ENCODE measurements at regions not wholly inside any gene's neighbourhood (a gene's known extent, or its start where the extent isn't known, plus 50 kb on each side); places are given as distances from the start of the nearest gene placed in this dataset.
"Not testable (repeated sequence)": the region's sequence is repeated elsewhere in the genome, so short reads cannot be mapped to it uniquely, and the experiment has no call there.

DNA sequence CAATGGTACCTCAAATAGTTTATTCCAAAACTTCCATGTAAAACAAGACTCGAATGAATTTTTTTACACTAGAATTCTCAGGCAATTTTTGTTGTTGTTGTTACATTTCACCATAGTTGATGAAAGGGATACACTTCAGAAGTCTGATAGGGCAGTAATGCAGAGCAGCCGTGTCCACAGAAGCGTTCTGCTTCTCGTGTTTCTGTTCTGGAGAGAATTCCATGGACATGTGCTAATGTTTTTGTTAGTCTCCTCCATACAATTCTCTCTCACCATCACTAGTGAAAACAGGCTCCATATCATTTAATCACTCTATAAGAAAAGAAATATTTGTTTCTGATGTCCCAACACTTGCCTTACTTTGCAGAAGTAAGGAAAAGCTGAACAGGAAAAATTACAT, 606.1 kb downstream of the SLC16A7 start:
- DNase-seq: no peak

DNA sequence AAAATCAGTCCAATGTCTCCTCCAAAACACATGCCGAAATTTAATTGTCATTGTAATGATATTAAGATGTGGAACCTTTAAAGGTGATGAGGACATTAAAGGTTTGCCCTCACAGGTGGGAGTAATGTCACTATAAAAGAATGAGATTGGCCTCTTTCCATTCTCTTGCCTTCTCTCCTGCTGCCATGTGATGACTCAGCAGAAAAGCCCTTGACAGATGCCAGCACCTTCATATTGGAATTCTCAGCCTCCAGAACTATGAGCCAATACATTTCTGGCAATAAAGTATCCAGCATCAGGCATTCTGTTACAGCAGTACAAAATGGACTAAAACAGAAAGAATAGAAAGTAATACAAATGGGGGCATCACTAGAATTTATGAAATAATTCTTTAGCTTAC, 609.7 kb downstream of the SLC16A7 start:
- no peak for DNase-seq

GRCh38 chr12:60209521-60209920, 613.7 kb downstream of the SLC16A7 start:
- DNase-seq: no peak

- no peak for DNase-seq
Observed at GRCh38 chr12:60209933-60210332, 614.1 kb downstream of the SLC16A7 start.

DNA sequence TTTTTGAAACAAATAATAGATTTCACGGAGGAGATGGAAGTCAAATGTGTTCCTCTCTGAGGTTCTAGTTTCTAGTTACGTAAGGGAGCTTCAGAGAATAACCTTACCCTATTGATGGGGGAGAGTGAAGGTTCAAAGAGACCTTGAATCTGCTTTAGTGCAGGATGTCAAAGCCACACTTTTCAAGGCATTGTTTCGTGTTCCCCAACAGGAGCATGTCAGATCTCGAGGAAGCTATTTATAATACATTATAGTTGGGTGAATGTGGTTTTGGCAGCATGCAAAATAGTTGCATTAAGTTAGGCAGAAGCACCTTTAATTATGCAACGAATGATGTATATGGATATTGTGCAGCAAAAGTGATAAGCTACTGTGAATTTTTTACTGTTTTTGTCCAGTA, 614.9 kb downstream of the SLC16A7 start:
- DNase-seq: no peak

DNA sequence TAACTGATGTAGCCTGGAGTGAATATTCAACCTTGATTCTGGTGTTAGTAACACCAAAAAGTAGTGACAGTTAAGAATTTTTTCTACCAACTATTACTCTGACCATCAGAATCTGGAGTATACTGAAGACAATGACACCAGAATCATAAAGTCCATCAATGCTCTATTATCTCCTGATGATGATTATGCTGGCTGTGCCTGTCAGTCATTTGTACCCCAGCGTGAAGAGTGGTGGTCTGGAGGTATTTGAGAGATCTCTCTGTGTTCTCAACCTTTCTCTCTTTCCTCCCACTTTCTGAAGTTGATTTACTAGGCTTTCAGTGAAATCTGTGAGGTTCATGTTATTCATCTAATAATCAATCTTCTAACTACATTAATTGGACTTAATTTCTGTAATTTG, 615.4 kb downstream of the SLC16A7 start:
- no peak for DNase-seq

GRCh38 chr12:60212159-60213000, 616.6 kb downstream of the SLC16A7 start:
- no peak for DNase-seq

DNA sequence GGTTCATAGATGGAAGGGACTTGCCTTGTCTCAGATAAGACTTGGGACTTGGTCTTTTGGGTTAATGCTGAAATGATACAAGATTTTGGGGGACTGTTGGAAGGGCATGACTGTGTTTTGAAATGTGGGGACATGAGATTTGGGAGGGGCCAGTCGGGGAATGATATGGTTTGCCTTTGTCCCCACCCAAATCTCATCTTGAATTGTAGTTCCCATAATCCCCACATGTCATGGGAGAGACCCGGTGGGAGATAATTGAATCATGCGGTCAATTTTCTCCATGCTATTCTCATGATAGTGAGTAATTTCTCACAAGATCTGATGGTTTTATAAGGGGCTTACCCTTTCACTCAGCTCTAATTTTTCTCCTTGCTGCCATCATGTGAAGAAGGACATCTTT, 617.4 kb downstream of the SLC16A7 start:
- not testable (repeated sequence) for DNase-seq

DNA sequence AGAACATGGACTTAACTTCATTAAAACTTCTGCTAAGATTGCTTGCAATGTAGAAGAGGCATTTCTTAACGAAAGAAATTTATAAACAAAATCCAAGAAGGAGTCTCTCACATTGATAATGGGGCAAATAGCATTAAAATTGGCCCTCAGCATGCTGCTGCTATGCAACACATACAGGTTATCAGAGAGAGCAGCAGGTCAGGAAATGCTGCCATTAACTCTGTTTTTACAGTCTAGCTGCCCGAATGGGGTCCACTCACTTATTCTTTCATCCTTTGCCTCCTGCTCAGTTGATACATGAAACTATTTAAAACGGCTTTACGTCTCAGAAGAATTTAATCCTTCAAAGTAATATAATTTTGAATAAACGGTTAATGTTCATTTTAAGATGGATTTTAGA, 620.4 kb downstream of the SLC16A7 start:
- DNase-seq: no peak

GRCh38 chr12:60223242-60223641, 627.4 kb downstream of the SLC16A7 start:
- no peak for DNase-seq

DNA sequence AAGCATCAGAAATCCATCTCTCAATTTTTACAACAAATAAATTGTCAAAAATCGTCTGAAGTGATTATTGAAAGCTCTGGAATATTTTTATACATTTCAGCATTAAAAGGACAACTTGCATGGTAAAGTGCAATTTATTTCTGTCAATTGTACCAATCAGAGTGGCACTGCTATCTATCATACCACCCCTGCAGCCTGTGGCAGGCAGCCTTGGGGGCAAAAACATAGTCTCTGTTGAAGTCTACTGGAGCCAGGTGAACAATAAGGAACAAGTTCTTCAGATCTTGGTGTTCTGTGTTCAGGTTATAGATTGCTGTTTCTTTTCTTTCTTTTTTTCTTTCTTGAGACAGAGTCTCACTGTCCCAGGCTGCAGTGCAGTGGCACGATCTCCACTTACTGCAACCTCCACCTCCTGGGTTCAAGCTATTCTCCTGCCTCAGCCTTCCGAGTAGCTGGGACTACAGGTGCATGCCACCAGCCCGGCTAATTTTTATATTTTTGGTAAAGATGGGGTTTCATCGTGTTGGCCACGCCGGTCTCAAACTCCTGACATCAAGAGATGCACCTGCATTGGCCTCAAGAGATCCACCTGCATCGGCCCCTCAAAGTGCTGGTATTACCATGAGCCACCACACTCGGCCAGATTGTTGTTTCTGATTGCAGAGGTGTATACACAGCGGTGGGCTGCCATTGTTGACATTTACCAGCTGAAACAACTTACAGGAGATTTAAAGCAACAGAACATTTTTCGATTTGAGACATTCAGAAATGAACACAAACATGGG, 629.6 kb downstream of the SLC16A7 start:
- DNase-seq: no peak

DNA sequence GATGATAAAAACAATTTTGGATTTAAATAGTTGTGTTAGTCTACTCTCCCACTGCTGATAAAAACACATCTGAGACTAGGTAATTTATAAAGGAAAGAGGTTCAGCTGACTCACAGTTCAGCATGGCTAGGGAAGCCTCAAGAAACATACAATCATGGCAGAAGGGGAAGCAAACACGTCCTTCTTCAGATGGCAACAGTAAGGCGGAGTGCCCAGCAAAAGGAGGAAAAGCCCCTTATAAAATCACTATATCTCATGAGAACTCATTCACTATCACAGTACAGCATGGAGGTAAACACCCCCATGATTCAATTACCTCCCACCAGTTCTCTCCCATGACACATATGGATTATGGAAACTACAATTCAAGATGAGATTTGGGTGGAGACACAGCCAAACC, 632.1 kb downstream of the SLC16A7 start:
- DNase-seq: no peak

GRCh38 chr12:60230056-60230455, 634.2 kb downstream of the SLC16A7 start:
- DNase-seq: no peak

- no peak for DNase-seq
Observed at GRCh38 chr12:60231303-60231702, 635.5 kb downstream of the SLC16A7 start.

DNA sequence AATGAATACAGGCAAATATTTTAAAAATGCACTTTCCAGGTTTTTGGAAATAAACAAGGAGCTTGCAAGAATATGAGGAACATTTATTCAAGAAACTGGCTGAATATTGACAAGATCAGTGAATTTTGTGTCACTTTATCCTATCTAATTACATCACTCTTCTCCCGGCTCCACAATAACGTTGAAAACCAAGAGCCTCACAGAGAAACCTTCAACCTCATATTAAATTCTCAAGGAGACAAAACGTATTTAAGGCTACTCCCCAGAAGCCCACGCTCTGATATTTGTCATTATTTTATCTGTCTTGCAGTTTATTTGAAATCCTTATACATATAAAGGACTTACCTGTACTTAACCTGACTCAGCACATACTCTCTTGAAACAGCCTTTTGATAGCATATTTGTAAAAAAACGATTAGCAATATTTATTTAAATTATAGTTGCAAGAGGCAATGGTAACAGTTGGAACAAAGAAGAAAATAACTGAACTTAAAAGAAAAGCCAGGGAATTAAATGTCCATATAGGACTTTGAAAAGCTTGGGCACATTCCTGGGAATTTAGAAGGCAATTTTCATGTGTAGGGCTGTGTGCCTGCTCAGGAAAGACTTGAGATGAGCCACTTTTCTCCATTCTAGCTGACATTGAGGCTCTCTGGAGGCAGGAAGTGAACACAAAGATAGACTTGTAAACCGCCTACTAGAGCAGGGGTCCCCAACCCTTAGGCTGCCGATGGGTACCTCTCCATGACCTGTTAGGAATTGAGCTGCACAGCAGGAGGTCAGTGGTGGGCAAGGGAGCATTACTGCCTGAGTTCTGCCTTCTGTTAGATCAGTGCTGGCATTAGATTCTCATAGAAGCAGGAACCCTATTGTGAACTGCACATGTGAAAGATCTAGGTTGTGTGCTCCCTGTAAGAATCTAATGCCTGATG, 636.4 kb downstream of the SLC16A7 start:
- no peak for DNase-seq

DNA sequence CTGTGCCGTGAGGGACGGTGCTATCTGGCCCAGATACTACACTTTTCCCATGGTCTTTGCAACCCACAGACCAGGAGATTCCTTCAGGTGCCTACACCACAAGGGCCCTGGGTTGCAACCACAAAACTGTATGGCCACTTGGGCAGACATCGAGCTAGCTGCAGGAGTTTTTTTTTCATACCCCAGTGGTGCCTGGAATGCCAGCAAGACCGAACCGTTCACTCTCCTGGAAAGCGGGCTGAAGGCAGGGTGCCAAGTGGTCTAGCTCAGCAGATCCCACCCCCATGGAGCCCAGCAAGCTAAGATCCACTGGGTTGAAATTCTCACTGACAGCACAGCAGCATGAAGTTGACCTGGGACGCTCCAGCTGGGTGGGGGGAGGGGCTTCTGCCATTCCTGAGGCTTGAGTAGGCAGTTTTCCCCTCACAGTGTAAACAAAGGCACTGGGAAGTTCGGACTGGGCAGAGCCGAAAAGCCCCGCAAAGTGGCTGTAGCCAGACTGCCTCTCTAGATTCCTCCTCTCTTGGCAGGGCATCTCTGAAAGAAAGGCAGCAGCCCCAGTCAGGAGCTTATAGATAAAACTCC, 638.9 kb downstream of the SLC16A7 start:
- not testable (repeated sequence) for DNase-seq

DNA sequence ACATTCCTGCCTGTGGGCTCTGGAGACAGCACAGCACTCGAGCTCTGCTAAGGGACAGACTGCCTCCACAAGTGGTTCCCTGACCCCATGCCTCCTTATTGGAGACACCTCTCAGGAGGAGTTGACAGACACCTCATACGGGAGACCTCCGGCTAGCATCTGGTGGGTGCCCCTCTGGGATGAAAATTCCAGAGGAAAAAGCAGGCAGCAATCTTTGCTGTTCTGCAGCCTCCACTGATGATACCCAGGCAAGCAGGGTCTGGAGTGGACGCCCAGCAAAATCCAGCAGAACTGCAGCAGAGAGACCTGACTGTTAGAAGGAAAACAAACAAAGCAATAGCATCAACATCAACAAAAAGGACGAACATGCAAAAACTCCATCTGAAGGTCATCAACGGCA, 639.4 kb downstream of the SLC16A7 start:
- no peak for DNase-seq

DNA sequence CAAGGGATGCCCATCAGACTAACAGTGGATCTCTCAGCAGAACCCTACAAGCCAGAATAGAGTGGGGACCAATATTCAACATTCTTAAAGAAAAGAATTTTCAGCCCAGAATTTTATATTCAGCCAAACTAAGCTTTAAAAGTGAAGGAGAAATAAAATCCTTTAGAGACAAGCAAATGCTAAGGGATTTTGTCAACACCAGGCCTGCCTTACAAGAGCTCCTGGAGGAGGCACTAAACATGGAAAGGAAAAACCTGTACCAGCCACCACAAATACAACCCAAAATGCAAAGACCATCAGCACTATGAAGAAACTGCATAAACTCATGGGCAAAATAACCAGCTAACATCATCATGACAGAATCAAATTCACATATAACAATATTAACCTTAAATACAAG, 640.6 kb downstream of the SLC16A7 start:
- DNase-seq: not testable (repeated sequence)

- no peak for DNase-seq
Observed at GRCh38 chr12:60240891-60241290, 645.1 kb downstream of the SLC16A7 start.

DNA sequence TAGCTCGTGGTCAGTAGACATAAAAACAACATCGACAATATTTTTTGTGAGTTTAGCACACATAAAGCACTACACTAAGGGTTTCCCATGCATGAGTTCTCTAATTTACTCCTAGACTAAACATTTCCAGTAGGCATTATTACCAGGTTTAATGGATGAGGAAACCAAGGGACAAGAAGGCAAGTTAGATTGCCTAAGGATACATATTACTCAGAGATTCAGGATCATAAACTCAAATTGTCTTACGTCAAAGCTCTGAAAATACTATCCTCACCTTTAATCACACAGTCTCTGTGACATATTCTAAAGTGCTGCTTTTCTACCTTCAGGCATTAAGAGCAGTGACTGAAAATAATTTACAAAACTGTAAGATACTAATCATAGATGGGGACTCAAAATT, 655.3 kb downstream of the SLC16A7 start:
- no peak for DNase-seq

GRCh38 chr12:60252359-60253096, 656.7 kb downstream of the SLC16A7 start:
- DNase-seq: no peak

DNA sequence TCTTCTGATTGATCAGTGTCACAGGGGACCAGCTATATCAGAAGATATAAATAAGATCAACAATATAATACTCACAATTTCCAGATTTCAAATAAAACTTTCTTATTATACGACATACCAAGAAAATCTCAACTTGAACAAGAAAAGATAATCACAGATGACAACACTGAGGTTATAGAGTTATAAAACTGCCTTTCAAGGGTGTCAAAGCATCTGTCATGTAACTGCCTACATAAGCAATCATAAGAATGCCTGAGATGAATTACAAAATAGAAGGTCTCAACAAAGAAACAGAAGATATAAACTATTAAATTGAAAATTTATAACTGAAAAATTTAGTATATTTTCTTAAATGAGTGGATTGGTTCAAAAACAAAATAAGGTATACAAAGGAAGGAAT, 659.2 kb downstream of the SLC16A7 start:
- DNase-seq: no peak

Measured in CD4-positive, alpha-beta T cell treated with Interleukin-4 for 4 hours (primary cell).